HL-60 (cell line): ENCODE measurements at regions not wholly inside any gene's neighbourhood (a gene's known extent, or its start where the extent isn't known, plus 50 kb on each side); places are given as distances from the start of the nearest gene placed in this dataset.
"Not testable (repeated sequence)": the region's sequence is repeated elsewhere in the genome, so short reads cannot be mapped to it uniquely, and the experiment has no call there.

Experiments used
- DNase-seq, 2 experiments: peaks; one replicate each; pipeline ENCODE4 v3.0.0-alpha.2; 2010 to 2020; ENCODE audit warnings: low read depth in 1 of 2, low spot score in 1 of 2
- H3K27ac ChIP-seq: fragments of 250-450 bp; sonication (Bioruptor Pico); replicated peaks from 2 replicates; pipeline ENCODE4 v1.5.1; 2020; ENCODE audit warnings: mild to moderate bottlenecking, moderate library complexity
- H3K27me3 ChIP-seq: fragments of 250-450 bp; sonication (Bioruptor Pico); 2 replicates; pipeline ENCODE4 v1.5.1; 2021; ENCODE audit warnings: mild to moderate bottlenecking, moderate library complexity; ENCODE audit not compliant: insufficient read depth, poor library complexity, severe bottlenecking
- H3K4me3 ChIP-seq: replicated peaks from 2 replicates; pipeline ENCODE4 v1.5.1; 2011; ENCODE audit warnings: mild to moderate bottlenecking, control low read depth, low read length; ENCODE audit not compliant: insufficient read depth
- CTCF ChIP-seq: IDR thresholded peaks from one replicate; pipeline ENCODE4 v1.5.1; 2011; ENCODE audit warnings: low read length, control low read depth, inconsistent platforms; ENCODE audit not compliant: insufficient read depth
- GABPA ChIP-seq: IDR thresholded peaks from 2 replicates; pipeline ENCODE4 v1.6.1; 2012; ENCODE audit warnings: low read depth
- POLR2AphosphoS5 ChIP-seq: IDR thresholded peaks from 2 replicates; pipeline ENCODE4 v1.6.1; 2012; ENCODE audit warnings: low read depth
- SPI1 ChIP-seq: IDR thresholded peaks from 2 replicates; pipeline ENCODE4 v1.6.1; 2012; ENCODE audit warnings: low read depth, mild to moderate bottlenecking, borderline replicate concordance
- TF ChIP-seq, protein P1 (sequence below): IDR thresholded peaks from 2 replicates; pipeline ENCODE4 v1.6.1; 2012; ENCODE audit warnings: low read depth; ENCODE audit not compliant: insufficient replicate concordance

- DNase-seq: no peak
- Histone ChIP-seq H3K27ac (no peak overlapping the region), H3K4me3 (no peak overlapping the region), H3K27me3 (no peaks in the 10 kb centered on the region)
- TF ChIP-seq POLR2AphosphoS5 (no peak), SPI1 (no peak), GABPA (no peak), CTCF (no peak)
- TF ChIP-seq, protein P1, sequence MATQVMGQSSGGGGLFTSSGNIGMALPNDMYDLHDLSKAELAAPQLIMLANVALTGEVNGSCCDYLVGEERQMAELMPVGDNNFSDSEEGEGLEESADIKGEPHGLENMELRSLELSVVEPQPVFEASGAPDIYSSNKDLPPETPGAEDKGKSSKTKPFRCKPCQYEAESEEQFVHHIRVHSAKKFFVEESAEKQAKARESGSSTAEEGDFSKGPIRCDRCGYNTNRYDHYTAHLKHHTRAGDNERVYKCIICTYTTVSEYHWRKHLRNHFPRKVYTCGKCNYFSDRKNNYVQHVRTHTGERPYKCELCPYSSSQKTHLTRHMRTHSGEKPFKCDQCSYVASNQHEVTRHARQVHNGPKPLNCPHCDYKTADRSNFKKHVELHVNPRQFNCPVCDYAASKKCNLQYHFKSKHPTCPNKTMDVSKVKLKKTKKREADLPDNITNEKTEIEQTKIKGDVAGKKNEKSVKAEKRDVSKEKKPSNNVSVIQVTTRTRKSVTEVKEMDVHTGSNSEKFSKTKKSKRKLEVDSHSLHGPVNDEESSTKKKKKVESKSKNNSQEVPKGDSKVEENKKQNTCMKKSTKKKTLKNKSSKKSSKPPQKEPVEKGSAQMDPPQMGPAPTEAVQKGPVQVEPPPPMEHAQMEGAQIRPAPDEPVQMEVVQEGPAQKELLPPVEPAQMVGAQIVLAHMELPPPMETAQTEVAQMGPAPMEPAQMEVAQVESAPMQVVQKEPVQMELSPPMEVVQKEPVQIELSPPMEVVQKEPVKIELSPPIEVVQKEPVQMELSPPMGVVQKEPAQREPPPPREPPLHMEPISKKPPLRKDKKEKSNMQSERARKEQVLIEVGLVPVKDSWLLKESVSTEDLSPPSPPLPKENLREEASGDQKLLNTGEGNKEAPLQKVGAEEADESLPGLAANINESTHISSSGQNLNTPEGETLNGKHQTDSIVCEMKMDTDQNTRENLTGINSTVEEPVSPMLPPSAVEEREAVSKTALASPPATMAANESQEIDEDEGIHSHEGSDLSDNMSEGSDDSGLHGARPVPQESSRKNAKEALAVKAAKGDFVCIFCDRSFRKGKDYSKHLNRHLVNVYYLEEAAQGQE: no peak
Observed at GRCh38 chr5:179452356-179453230, 97.8 kb upstream of the RUFY1 start.

GRCh38 chr5:179451828-179452196 is 98.5 kb upstream of the RUFY1 start:
- DNase-seq: no peak
- Histone ChIP-seq H3K27me3 (no peaks in the 10 kb centered on the region), H3K27ac (no peak overlapping the region), H3K4me3 (no peak overlapping the region)
- TF ChIP-seq, protein P1: no peak
- TF ChIP-seq SPI1 (no peak), CTCF (no peak), POLR2AphosphoS5 (no peak), GABPA (no peak)

DNA sequence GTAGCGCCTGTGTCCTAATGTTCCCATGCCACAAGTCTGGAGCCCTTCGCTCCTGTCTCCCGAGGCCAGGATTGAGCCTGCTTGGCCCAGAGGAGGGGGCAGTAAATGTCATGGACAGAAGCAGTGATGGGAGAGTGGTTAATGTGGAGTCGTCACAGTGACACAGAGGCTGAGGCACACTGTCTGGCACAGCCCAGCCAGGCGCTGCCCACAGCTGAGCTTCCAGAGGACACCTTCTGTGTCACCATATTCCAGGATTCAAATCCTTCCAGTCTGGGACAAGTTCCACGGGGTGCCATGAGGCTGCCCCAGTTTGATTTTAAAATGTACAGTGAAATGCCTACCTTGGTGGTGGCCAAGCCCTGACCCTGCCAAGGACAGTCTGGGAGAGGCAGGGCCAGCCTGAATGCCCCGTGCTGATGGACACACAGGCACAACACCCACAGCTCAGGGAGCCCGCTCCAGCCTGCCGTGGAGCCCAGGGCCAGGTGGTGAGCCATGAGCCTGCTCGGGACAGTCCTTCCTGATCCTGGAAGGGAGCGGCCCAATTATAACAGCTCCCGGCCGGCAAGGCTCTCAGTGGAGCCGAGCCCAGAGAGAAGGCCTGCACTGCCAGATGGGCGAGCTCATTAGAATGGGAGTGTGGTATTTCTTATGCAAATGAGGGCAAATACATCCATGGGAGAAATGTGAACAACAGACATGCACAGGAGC is 99.1 kb upstream of the RUFY1 start:
- TF ChIP-seq SPI1: no peak
- TF ChIP-seq POLR2AphosphoS5: no peak
- TF ChIP-seq GABPA: no peak
- TF ChIP-seq CTCF: no peak
- TF ChIP-seq, protein P1: no peak
- Histone ChIP-seq H3K4me3 (no peak overlapping the region), H3K27me3 (no peaks in the 10 kb centered on the region), H3K27ac (no peak overlapping the region)
- DNase-seq: no peak

- H3K27ac ChIP-seq, H3K4me3 ChIP-seq, DNase-seq, H3K27me3 ChIP-seq: not testable (repeated sequence)
Observed at GRCh38 chr5:179449950-179450349, 100.4 kb upstream of the RUFY1 start.

DNA sequence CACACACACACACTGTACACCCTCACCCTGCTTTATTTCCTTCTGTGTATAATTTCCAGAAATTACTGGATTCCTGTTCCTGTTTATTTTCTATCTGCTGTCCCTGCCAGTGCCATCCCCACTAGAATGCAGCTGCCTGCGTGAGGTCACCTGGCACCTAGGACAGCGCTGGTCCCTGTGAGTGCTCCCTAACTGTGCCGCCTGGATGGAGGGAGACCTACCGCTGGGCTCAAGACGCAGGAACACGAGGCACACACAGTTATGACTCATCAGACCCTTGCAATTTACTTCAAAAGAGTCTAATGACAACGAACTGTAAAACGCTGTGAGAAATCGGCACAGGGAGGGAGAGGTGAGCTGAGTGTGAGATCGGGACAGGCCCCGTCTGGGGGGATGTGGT is 102.1 kb upstream of the RUFY1 start:
- DNase-seq, H3K27me3 ChIP-seq, H3K27ac ChIP-seq, H3K4me3 ChIP-seq: not testable (repeated sequence)
